Endothelial cell of umbilical vein (primary cell): ENCODE measurements at regions not wholly inside any gene's neighbourhood (a gene's known extent, or its start where the extent isn't known, plus 50 kb on each side); places are given as distances from the start of the nearest gene placed in this dataset.

ENCODE experiments used
- BruUV-seq: library from RNA; stranded (reverse); fragments of 400-500 nt; replicated peaks from 2 replicates; lab custom pipeline; 2021; lab: Mats Ljungman, UMichigan
- CTCF ChIA-PET: fragments of 300-600, 350-600 bp; sonication (Branson Sonifier 250); formaldehyde crosslinking; loops from one replicate; lab custom pipeline; 2021; ENCODE audit warnings: antibody characterized with exemption, inconsistent platforms; lab: Charles Lee
- POLR2A ChIA-PET: fragments of 300-600, 350-600 bp; sonication (Branson Sonifier 250); formaldehyde crosslinking; loops from one replicate; lab custom pipeline; 2021; ENCODE audit warnings: antibody characterized with exemption, inconsistent platforms; lab: Charles Lee
- DNase-seq: peaks from one replicate; pipeline ENCODE4 v3.0.0-alpha.2; 2011; ENCODE audit warnings: low read depth, low spot score
- FAIRE-seq: peaks from 2 replicates; lab custom pipeline; 2011; peaks lifted over from hg19 to GRCh38; lab: Jason Lieb, UNC
- H2AFZ ChIP-seq: 2 replicates; pipeline ENCODE4 v1.6.0; 2012; ENCODE audit warnings: low read depth, low read length, control low read depth, inconsistent platforms
- H3K27ac ChIP-seq: 2 replicates; pipeline ENCODE4 v1.5.1; 2011; ENCODE audit warnings: low read depth, mild to moderate bottlenecking, control low read depth, low read length, moderate library complexity; ENCODE audit not compliant: insufficient read depth
- H3K27me3 ChIP-seq, 2 experiments: 2 replicates each; pipeline versions ENCODE4 v1.6.0 to v1.6.1; 2011; ENCODE audit warnings: low read length in 2 of 2, mixed read lengths in 1 of 2; ENCODE audit not compliant: control insufficient read depth in 2 of 2, insufficient read depth in 2 of 2
- H3K36me3 ChIP-seq, 2 experiments: 2 replicates in 1 of 2; 3 replicates in 1 of 2; pipeline ENCODE4 v1.5.1; 2011; ENCODE audit warnings: low read length in 2 of 2, mild to moderate bottlenecking in 1 of 2, moderate library complexity in 1 of 2; ENCODE audit not compliant: control insufficient read depth in 2 of 2, insufficient read depth in 2 of 2; ENCODE audit errors: extremely low read depth in 1 of 2
- H3K4me1 ChIP-seq: 3 replicates; pipeline ENCODE4 v1.5.1; 2011; ENCODE audit warnings: mild to moderate bottlenecking, low read length; ENCODE audit not compliant: control insufficient read depth, insufficient read depth; ENCODE audit errors: extremely low read depth
- H3K4me2 ChIP-seq: 2 replicates; pipeline ENCODE4 v1.6.1; 2011; ENCODE audit warnings: low read length, control low read depth, mixed read lengths; ENCODE audit not compliant: insufficient read depth
- H3K4me3 ChIP-seq, 3 experiments: fragments of 200-600 bp in 1 of 3; sonication (generic), shearing (Covaris generic) in 1 of 3; replicated peaks in 1 of 3; 2 replicates each; pipeline ENCODE4 v1.5.1; 2011 to 2016; ENCODE audit warnings: control low read depth in 3 of 3, low read length in 3 of 3, mild to moderate bottlenecking in 2 of 3, inconsistent platforms in 1 of 3, low read depth in 1 of 3, moderate library complexity in 1 of 3; ENCODE audit not compliant: insufficient read depth in 1 of 3
- H3K79me2 ChIP-seq: 2 replicates; pipeline ENCODE4 v1.6.0; 2012; ENCODE audit warnings: low read length, inconsistent platforms; ENCODE audit not compliant: control insufficient read depth, insufficient read depth
- H3K9ac ChIP-seq: replicated peaks from 2 replicates; pipeline ENCODE3; 2011; ENCODE audit warnings: low read length, control low read depth; ENCODE audit not compliant: insufficient read depth; ENCODE audit errors: extremely low read depth
- H3K9me1 ChIP-seq: replicated peaks from 3 replicates; pipeline ENCODE4 v1.6.0; 2011; ENCODE audit warnings: mild to moderate bottlenecking, low read length; ENCODE audit not compliant: control insufficient read depth, insufficient read depth; ENCODE audit errors: extremely low read depth
- H3K9me3 ChIP-seq: replicated peaks from 2 replicates; pipeline ENCODE4 v1.5.1; 2012; ENCODE audit warnings: low read length, inconsistent platforms; ENCODE audit not compliant: control insufficient read depth, insufficient read depth
- H4K20me1 ChIP-seq: replicated peaks from 2 replicates; pipeline ENCODE3; 2011; ENCODE audit warnings: mild to moderate bottlenecking, low read length; ENCODE audit not compliant: control insufficient read depth, insufficient read depth; ENCODE audit errors: extremely low read depth
- CTCF ChIP-seq, 2 donors: IDR thresholded peaks; 1 replicate in 1 of 2; 2 replicates in 1 of 2; pipeline ENCODE4 v1.5.1; 2011; ENCODE audit warnings: low read length in 2 of 2, mild to moderate bottlenecking in 2 of 2, moderate library complexity in 2 of 2, control low read depth in 1 of 2, inconsistent platforms in 1 of 2, low read depth in 1 of 2; ENCODE audit not compliant: insufficient read depth in 1 of 2; ENCODE audit errors: extremely low read depth in 1 of 2
- EZH2 ChIP-seq: IDR thresholded peaks from 2 replicates; pipeline ENCODE4 v1.6.1; 2012; ENCODE audit warnings: borderline replicate concordance, low read depth, mild to moderate bottlenecking, moderate library complexity, low read length, inconsistent platforms; ENCODE audit not compliant: severe bottlenecking
- GATA2 ChIP-seq: IDR thresholded peaks from 2 replicates; pipeline ENCODE4 v1.7.0; 2011; ENCODE audit warnings: low read depth, mild to moderate bottlenecking, moderate library complexity, mixed read lengths, low read length; ENCODE audit not compliant: insufficient read length, insufficient read depth
- JUN ChIP-seq: IDR thresholded peaks from 2 replicates; pipeline ENCODE4 v1.6.1; 2011; ENCODE audit warnings: borderline replicate concordance, low read depth; ENCODE audit not compliant: insufficient read length, insufficient read depth
- MYC ChIP-seq: IDR thresholded peaks from one replicate; pipeline ENCODE4 v1.6.1; 2011; ENCODE audit warnings: mild to moderate bottlenecking, low read depth, low read length
- POLR2A ChIP-seq: IDR thresholded peaks from 2 replicates; pipeline ENCODE4 v1.6.1; 2012; ENCODE audit warnings: low read depth, mild to moderate bottlenecking, control low read depth, low read length
- POLR2AphosphoS5 ChIP-seq: IDR thresholded peaks from 2 replicates; pipeline ENCODE4 v1.6.1; 2012; ENCODE audit warnings: low read depth, mild to moderate bottlenecking, control low read depth, low read length, moderate library complexity; ENCODE audit not compliant: insufficient read depth
- dilution Hi-C: fragments of 300-500 bp; cut with MboI; formaldehyde crosslinking; loops from one replicate; pipeline ENCODE4 v1.15.0; 2019; ENCODE audit warnings: low sequenced_read_pairs; ENCODE audit not compliant: extremely low pct_ligation_motif_present
- intact Hi-C: fragments of 100-400 bp; cut with micrococcal nuclease; formaldehyde crosslinking; loops from one replicate; pipeline ENCODE4 v1.10.0; 2022
- TF ChIP-seq, protein P1 (sequence below): IDR thresholded peaks from 2 replicates; pipeline ENCODE4 v1.6.1; 2011; ENCODE audit not compliant: insufficient read depth, insufficient read length

- Histone ChIP-seq H3K4me1 (peaks cover 26% of the 10 kb centered on the region), H3K4me2 (no peak overlapping the region), H3K9me3 (no peaks in the 10 kb centered on the region), H3K4me3 (no peak overlapping the region), H2AFZ (no peak overlapping the region), H4K20me1 (no peaks in the 10 kb centered on the region), H3K9ac (no peak overlapping the region), H3K36me3 (no peaks in the 10 kb centered on the region), H3K27me3 (no peaks in the 10 kb centered on the region), H3K79me2 (no peaks in the 10 kb centered on the region), H3K9me1 (no peaks in the 10 kb centered on the region), H3K27ac (peak overlapping the region; percentile 69)
- TF ChIP-seq EZH2 (no peak), JUN (no peak), CTCF (IDR thresholded peaks at IDR 0.05; ENCODE audit: extremely low read depth in 1 of 2, insufficient read depth in 1 of 2, low read depth in 1 of 2, low read length in 2 of 2) (no peak), MYC (no peak), POLR2A (no peak), POLR2AphosphoS5 (no peak), GATA2 (no peak)
- TF ChIP-seq, protein P1, sequence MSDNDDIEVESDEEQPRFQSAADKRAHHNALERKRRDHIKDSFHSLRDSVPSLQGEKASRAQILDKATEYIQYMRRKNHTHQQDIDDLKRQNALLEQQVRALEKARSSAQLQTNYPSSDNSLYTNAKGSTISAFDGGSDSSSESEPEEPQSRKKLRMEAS = no peak
- FAIRE-seq (no peak), DNase-seq (no peak)
- dilution Hi-C loops (no loop called here), intact Hi-C loops (loop anchor here (1.0 to 5.0 kb wide), 3 partner anchors 73 to 346 kb away; no protein-coding TSS in a partner anchor)
- no TSS peak for BruUV-seq
- ChIA-PET POLR2A (no interaction called here), CTCF (interaction anchor here (1.6 kb wide), 1 partner anchor 345 kb away, joined by 7 read pairs; no protein-coding TSS in a partner anchor)
Measured at GRCh38 chr20:47950913-47951283, 165.6 kb upstream of the SULF2 start.
